Renal cortical epithelial cell (primary cell): ENCODE measurements at regions not wholly inside any gene's neighbourhood (a gene's known extent, or its start where the extent isn't known, plus 50 kb on each side); places are given as distances from the start of the nearest gene placed in this dataset.

Source experiments
- DNase-seq: peaks from one replicate; pipeline ENCODE4 v3.0.0-alpha.2; 2011; ENCODE audit warnings: low read depth

- no peak for DNase-seq
Measured at GRCh38 chr4:1477045-1477840, 71.0 kb upstream of the NKX1-1 start.

GRCh38 chr4:1476140-1476513, 69.9 kb upstream of the NKX1-1 start:
- DNase-seq, result no peak

GRCh38 chr4:1475277-1476139, 69.3 kb upstream of the NKX1-1 start:
- DNase-seq, result no peak

- no peak for DNase-seq
Measured at GRCh38 chr4:1474126-1475090, 68.2 kb upstream of the NKX1-1 start.

- no peak for DNase-seq
Measured at GRCh38 chr4:1473718-1474117, 67.5 kb upstream of the NKX1-1 start.

- no peak for DNase-seq
Measured at GRCh38 chr4:1472911-1473518, 66.8 kb upstream of the NKX1-1 start.

- no peak for DNase-seq
Measured at GRCh38 chr4:1472148-1472797, 66.0 kb upstream of the NKX1-1 start.

GRCh38 chr4:1471443-1472147, 65.4 kb upstream of the NKX1-1 start:
- DNase-seq, result no peak

GRCh38 chr4:1470816-1471442, 64.7 kb upstream of the NKX1-1 start:
- no peak for DNase-seq

GRCh38 chr4:1470393-1470670, 64.1 kb upstream of the NKX1-1 start:
- DNase-seq, result no peak

- no peak for DNase-seq
Measured at GRCh38 chr4:1469607-1470392, 63.6 kb upstream of the NKX1-1 start.

GRCh38 chr4:1469043-1469442, 62.8 kb upstream of the NKX1-1 start:
- no peak for DNase-seq

GRCh38 chr4:1467581-1468458, 61.6 kb upstream of the NKX1-1 start:
- no peak for DNase-seq

GRCh38 chr4:1466863-1467165, 60.6 kb upstream of the NKX1-1 start:
- no peak for DNase-seq

GRCh38 chr4:1466034-1466862, 60.0 kb upstream of the NKX1-1 start:
- DNase-seq, result no peak

- DNase-seq, result no peak
Measured at GRCh38 chr4:1465173-1466033, 59.2 kb upstream of the NKX1-1 start.
